ENCODE measurements at regions not wholly inside any gene's neighbourhood (a gene's known extent, or its start where the extent isn't known, plus 50 kb on each side); places are given as distances from the start of the nearest gene placed in this dataset.

DNA sequence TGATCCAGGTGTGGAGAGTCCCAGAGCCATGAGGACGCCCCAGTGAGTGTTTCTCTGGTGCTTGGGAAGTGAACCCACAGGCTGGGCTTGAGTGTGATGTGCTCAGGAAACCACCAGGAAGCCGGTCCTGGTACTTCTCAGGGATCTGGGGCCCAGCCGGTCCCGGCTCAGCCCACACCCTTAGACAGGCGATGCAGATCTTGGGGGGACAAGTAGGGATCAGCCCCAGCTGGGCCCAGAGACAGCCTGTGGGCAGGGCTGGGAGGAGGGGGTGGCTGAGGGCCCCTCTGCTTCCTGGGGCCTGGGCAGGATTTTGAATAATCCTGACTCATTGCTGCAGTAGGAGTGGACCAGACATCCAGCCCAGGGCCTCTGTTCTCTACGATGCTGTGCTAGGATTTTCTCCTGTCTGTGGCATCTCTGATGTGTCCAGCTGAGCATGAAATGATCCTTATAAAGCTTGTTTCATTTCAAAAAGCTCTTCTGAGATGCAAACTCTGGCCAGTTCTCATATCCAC is 698.0 kb downstream of the PTPRU start:
- TF ChIP-seq, protein P1, sequence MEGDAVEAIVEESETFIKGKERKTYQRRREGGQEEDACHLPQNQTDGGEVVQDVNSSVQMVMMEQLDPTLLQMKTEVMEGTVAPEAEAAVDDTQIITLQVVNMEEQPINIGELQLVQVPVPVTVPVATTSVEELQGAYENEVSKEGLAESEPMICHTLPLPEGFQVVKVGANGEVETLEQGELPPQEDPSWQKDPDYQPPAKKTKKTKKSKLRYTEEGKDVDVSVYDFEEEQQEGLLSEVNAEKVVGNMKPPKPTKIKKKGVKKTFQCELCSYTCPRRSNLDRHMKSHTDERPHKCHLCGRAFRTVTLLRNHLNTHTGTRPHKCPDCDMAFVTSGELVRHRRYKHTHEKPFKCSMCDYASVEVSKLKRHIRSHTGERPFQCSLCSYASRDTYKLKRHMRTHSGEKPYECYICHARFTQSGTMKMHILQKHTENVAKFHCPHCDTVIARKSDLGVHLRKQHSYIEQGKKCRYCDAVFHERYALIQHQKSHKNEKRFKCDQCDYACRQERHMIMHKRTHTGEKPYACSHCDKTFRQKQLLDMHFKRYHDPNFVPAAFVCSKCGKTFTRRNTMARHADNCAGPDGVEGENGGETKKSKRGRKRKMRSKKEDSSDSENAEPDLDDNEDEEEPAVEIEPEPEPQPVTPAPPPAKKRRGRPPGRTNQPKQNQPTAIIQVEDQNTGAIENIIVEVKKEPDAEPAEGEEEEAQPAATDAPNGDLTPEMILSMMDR (IDR thresholded peaks at IDR 0.05), result no peak
- TF ChIP-seq POLR2A (IDR thresholded peaks at IDR 0.05), result no peak

Measured in ovary (tissue), 3 donors.